Pancreas (tissue), 10 donors: ENCODE measurements at regions not wholly inside any gene's neighbourhood (a gene's known extent, or its start where the extent isn't known, plus 50 kb on each side); places are given as distances from the start of the nearest gene placed in this dataset.

Source experiments
- ATAC-seq, 4 donors: fragments of 200-7000 bp; cut with Tn5 transposase; one replicate each; pipeline versions ENCODE4 v1.8.0 to v1.9.1; 2020; ENCODE audit warnings: mild to moderate bottlenecking in 4 of 4, moderate library complexity in 4 of 4
- DNase-seq, 6 donors: peaks; one replicate each; pipeline ENCODE4 v3.0.0-alpha.2; 2020
- FAIRE-seq: peaks from 2 replicates; lab custom pipeline; 2012; peaks lifted over from hg19 to GRCh38; lab: Jason Lieb, UNC
- H3K27ac ChIP-seq, 4 donors: fragments of 200-600 bp; sonication (generic); 1 replicate in 3 of 4; 2 replicates in 1 of 4; pipeline versions ENCODE4 v1.5.0 to v1.8.0; 2020
- H3K27me3 ChIP-seq, 4 donors: fragments of 200-600 bp; one replicate each; pipeline ENCODE4 v1.8.0; 2021
- H3K36me3 ChIP-seq, 3 donors: fragments of 200-600 bp; sonication (generic) in 1 of 3; one replicate each; pipeline versions ENCODE4 v1.5.0 to v1.8.0; 2020 to 2021
- H3K4me1 ChIP-seq, 3 donors: fragments of 200-600 bp; one replicate each; pipeline ENCODE4 v1.8.0; 2021
- H3K4me3 ChIP-seq, 4 donors: fragments of 200-600 bp; sonication (generic) in 2 of 4; one replicate each; pipeline versions ENCODE4 v1.5.0 to v1.8.0; 2020 to 2021
- H3K9me3 ChIP-seq, 4 donors: fragments of 200-600 bp; one replicate each; pipeline ENCODE4 v1.8.0; 2021
- WGBS, 2 donors: extraction: QIAGEN DNeasy Blood & Tissue Kit; methylation state at CpG; one replicate each; pipeline ENCODE4 v1.1.7; 2013; 5-methylcytosine and 5-hydroxymethylcytosine counted together
- intact Hi-C, 3 donors: fragments of 100-400 bp; cut with DNase I; formaldehyde crosslinking; loops; one replicate each; pipeline versions ENCODE4 v1.11.1 to v1.14.2; 2022
- TF ChIP-seq, protein P1 (sequence below), 4 donors: fragments of 200-600 bp; sonication (generic) in 3 of 4; IDR thresholded peaks; one replicate each; pipeline versions ENCODE4 v1.5.0 to v1.8.0; 2021; ENCODE audit warnings: antibody characterized with exemption in 4 of 4
- donor health status: healthy with polysubstance abuse.
- donor health status: DM: no; HTN: no; CAD: no; lungs with moderate emphysema.
- donor health status: DM: no; HTN: no; CAD: no.
- donor health status: control.
- donor health status: control.
- donor health status: Bipolar disorder and iron deficiency.
- donor health status: DM: yes; HTN: yes; CAD: no.
- donor health status: DM: no; HTN: no; CAD: no.
- donor health status: DM: no; HTN: no; CAD: no.
- donor health status: DM: yes; HTN: yes; CAD: no.

DNA sequence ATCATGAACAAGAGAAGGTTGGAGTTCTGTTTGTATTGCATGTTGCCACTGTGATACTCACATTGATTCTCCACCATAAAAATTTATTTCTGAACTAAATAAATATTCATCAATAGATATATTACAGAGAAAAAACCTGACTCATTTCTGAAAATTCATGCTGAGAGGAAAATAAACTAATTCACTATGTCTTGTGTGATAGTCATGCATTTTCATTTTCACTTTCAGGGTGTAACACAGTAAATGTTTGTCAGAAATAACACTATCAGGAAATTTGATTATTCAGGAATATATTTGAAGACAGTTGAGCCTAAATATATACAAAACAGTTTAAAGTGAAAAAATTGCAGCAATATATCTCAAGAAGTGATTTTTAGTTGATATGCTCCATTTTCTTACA lies 335.2 kb downstream of the KCNJ3 start:
- Histone ChIP-seq H3K9me3 (no peaks in the 10 kb centered on the region), H3K27me3 (no peaks in the 10 kb centered on the region), H3K4me3 (no peak overlapping the region), H3K27ac (no peak overlapping the region), H3K36me3 (no peaks in the 10 kb centered on the region), H3K4me1 (no peaks in the 10 kb centered on the region)
- TF ChIP-seq, protein P1, sequence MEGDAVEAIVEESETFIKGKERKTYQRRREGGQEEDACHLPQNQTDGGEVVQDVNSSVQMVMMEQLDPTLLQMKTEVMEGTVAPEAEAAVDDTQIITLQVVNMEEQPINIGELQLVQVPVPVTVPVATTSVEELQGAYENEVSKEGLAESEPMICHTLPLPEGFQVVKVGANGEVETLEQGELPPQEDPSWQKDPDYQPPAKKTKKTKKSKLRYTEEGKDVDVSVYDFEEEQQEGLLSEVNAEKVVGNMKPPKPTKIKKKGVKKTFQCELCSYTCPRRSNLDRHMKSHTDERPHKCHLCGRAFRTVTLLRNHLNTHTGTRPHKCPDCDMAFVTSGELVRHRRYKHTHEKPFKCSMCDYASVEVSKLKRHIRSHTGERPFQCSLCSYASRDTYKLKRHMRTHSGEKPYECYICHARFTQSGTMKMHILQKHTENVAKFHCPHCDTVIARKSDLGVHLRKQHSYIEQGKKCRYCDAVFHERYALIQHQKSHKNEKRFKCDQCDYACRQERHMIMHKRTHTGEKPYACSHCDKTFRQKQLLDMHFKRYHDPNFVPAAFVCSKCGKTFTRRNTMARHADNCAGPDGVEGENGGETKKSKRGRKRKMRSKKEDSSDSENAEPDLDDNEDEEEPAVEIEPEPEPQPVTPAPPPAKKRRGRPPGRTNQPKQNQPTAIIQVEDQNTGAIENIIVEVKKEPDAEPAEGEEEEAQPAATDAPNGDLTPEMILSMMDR (IDR thresholded peaks at IDR 0.05), result no peak
- FAIRE-seq, result no peak
- no peak for ATAC-seq
- intact Hi-C loops, result no loop called here
- DNase-seq, result no peak

DNA sequence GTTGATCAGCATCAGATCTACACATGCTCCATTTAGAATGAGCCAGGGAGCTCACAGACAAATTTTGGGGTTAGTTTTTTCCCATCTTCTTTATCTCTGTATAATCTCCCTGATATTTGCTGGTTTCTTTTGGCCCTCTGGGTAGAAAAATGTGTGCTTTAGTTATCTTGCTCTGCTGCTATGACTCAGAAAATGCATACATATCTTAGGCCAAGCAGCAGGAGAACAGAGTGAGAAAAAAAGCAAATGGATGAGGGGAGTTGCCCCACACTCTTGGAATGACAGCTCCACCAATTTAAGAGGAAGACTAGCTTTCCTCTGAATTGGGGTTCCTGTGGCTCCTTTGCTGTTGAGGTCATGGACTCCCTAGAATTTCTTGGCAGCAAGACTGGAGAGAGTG lies 331.8 kb downstream of the KCNJ3 start:
- H3K27me3 ChIP-seq, result no peaks in the 10 kb centered on the region
- H3K4me1 ChIP-seq, result no peaks in the 10 kb centered on the region
- H3K4me3 ChIP-seq, result no peak overlapping the region
- H3K27ac ChIP-seq, result no peak overlapping the region
- intact Hi-C loops, result no loop called here
- no peak for ATAC-seq
- DNase-seq, result no peak
- TF ChIP-seq, protein P1 (IDR thresholded peaks at IDR 0.05), result no peak
- H3K36me3 ChIP-seq, result no peaks in the 10 kb centered on the region
- H3K9me3 ChIP-seq, result no peaks in the 10 kb centered on the region
- no peak for FAIRE-seq

DNA sequence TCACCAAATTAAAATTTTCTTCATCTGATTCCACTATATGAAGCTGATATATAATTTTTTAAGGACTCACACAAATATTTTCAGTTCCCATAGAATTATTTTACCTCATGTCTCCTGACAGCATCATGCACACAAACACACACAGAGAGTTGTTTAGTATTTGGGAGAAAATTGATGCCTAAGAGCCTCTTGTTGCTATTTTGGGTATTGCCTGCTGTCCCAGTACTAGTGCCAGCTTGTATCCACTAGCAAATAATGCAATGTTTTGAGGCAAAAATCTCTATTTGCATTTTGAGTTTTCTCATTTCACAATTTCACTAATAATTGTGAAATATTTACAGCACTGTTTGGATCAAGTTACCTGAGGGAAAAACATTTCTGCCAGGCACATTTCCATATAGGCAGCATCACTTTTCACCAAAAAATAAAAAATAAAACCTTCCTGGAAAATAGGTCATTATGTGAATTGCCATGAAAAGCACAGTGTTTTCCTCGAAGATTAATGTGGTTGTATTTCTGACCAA lies 328.2 kb downstream of the KCNJ3 start:
- FAIRE-seq (no peak), ATAC-seq (no peak), DNase-seq (no peak)
- Histone ChIP-seq H3K27ac (no peak overlapping the region), H3K4me3 (no peak overlapping the region), H3K4me1 (no peaks in the 10 kb centered on the region), H3K27me3 (no peaks in the 10 kb centered on the region), H3K9me3 (no peaks in the 10 kb centered on the region), H3K36me3 (no peaks in the 10 kb centered on the region)
- intact Hi-C loops, result no loop called here
- 58 to 72% methylated on average over 1 of the region's 1 CpG for WGBS, 2 donors
- TF ChIP-seq, protein P1 (IDR thresholded peaks at IDR 0.05), result no peak

DNA sequence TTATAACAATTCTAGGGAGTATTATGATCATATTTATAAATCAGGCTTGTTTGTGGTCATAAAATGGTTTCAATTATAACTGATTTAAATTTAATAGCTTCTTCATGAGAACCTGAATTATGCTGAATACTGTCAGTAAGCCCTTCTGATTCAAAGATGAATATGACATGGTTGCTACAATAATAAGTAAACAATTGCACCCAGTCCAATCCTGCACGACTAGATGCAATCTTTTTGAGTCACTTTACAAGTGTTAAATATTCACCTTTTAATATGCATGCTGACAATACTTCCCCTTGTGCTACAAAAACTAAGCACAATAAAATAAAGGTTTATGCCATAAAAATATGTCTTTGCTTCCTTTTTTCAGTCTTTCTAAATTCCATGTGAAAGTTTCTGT lies 325.2 kb downstream of the KCNJ3 start:
- no peak overlapping the region for H3K27ac ChIP-seq
- TF ChIP-seq, protein P1 (IDR thresholded peaks at IDR 0.05), result no peak
- no peaks in the 10 kb centered on the region for H3K4me1 ChIP-seq
- DNase-seq (no peak), FAIRE-seq (no peak), ATAC-seq (no peak)
- intact Hi-C loops, result no loop called here
- H3K27me3 ChIP-seq, result no peaks in the 10 kb centered on the region
- no peaks in the 10 kb centered on the region for H3K36me3 ChIP-seq
- WGBS, 2 donors, result 25 to 37% methylated on average over 1 of the region's 1 CpG
- H3K9me3 ChIP-seq, result no peaks in the 10 kb centered on the region
- no peak overlapping the region for H3K4me3 ChIP-seq

DNA sequence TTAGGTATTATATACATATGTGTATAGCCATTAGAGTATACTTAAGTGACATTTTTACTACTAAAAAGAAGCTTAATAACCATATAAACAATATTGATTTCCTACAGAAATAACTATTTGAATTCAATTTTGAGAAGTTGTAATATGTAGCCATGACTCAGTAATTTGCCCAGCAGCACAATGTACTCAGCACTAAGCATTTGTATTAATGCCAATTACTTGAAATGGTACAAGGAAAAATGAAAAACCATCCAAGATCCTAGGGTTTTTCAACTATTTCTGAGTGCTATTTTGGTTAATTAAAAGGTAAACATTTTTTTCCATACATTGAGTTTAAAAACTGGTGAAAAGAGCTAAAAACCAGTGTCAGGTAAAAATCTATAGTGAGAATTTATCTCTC lies 324.0 kb downstream of the KCNJ3 start:
- no peak overlapping the region for H3K4me3 ChIP-seq
- no peak for ATAC-seq

More for the DNA sequence above, 324.0 kb downstream of the KCNJ3 start:
- no peaks in the 10 kb centered on the region for H3K36me3 ChIP-seq
- H3K27me3 ChIP-seq, result no peaks in the 10 kb centered on the region
- no peak overlapping the region for H3K27ac ChIP-seq
- FAIRE-seq, result no peak
- no peak for DNase-seq
- TF ChIP-seq, protein P1 (IDR thresholded peaks at IDR 0.05), result no peak
- no peaks in the 10 kb centered on the region for H3K9me3 ChIP-seq
- H3K4me1 ChIP-seq, result no peaks in the 10 kb centered on the region
- intact Hi-C loops, result no loop called here
